Fibroblast of peridontal ligament (primary cell): ENCODE measurements at regions not wholly inside any gene's neighbourhood (a gene's known extent, or its start where the extent isn't known, plus 50 kb on each side); places are given as distances from the start of the nearest gene placed in this dataset.
"Not testable (repeated sequence)": the region's sequence is repeated elsewhere in the genome, so short reads cannot be mapped to it uniquely, and the experiment has no call there.

Experiments
- DNase-seq: peaks from one replicate; pipeline ENCODE4 v3.0.0-alpha.2; 2010; ENCODE audit errors: extremely low read depth

DNA sequence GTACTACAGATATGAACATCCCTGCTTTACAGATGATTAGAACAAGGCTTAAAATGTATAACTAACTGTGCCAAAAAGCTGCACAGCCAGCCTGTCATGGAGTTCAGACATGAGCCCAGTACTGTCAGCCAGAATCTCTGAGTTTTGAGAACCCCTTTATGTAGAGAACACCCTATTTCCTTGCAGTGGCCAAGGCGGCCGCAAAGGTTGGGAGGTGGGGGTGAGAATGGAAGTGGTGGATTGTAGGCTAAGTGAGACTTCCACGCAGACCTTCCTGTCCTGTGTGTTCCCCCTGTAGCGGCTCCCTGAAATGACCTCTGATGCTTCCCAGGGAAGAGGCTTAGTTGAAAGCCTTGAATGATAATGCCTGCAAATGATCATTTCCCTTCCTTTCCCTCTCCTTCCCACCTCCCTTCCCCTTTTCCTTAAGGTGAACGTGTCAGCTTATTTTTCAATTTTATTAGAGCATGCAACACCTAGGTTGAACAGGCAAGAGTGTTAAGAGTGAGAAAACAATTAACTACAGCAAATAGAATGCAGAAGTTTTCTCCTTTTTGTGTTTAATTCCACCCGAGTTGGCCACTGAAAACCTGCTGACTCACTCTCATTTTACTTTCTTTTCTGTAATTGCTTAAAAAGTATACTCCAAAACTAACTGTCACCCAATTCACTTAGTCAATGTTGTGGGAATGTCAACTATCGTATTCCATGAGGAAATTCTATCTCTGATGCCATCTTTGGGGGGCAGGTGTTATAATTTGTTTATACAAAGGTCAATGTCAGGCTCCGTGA is 167.0 kb upstream of the EDNRB start:
- peak; percentile 14 for DNase-seq

- DNase-seq, result no peak
These were observed 165.8 kb upstream of the EDNRB start for GRCh38 chr13:78084401-78084800.

GRCh38 chr13:78078168-78078567 is 159.5 kb upstream of the EDNRB start:
- no peak for DNase-seq

DNA sequence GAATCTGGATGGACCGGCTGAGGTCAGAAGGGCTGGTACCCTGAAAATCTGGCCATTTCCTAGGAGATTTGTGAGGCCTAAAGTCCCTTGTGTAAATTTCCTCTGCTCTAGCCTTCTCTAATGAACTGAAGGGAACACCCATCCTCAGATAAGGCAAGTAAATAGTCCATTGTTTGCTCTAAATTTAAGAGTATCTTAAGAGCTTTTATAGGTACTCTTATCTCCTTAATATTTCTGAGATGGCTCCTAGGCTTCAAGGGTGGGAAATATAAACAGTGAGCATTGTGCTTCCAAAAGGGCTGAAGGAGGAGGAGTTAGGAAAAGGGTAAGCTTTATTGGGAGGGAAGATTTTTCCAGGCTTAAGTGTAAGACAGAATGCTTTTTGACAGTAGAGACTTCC is 148.7 kb upstream of the EDNRB start:
- no peak for DNase-seq

- DNase-seq, result no peak
These were observed 146.5 kb upstream of the EDNRB start for GRCh38 chr13:78065141-78065540.

- no peak for DNase-seq
These were observed 143.2 kb upstream of the EDNRB start for GRCh38 chr13:78061806-78062205.

DNA sequence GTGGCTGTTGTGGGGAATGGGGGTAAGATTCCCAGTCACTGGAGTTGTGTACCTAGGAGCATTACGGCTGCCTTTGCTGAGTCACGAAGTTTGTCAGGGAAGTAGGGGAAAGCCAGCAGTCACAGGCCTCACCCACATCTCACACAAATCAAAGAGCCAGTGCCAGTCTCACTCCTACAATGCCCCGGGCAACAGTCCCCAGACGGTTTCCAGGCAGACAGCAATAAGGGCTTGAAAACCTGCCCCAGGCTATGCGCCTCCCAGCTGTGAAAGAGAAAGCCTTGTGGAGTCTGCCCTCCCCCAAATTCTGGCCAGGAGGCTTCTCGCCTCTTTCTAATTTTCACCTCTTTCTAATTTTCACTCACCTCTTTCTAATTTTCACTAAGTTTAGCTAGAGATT is 142.3 kb upstream of the EDNRB start:
- DNase-seq, result no peak

DNA sequence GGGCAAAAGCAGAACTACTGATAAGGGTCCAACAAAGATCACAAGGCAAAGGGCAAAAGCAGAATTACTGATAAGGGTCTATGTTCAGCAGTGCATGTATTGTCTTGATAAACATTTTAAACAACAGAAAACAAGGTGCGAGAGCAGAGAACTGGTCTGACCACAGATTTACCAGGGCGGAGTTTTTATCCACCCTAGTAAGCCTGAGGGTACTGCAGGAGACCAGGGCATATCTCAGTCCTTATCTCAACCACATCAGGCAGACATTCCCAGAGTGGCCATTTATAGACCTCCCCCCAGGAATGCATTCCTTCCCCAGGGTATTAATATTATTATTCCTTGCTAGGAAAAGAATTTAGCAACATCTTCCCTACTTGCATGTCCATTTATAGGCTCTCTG is 138.2 kb upstream of the EDNRB start:
- DNase-seq, result not testable (repeated sequence)

- no peak for DNase-seq
These were observed 135.5 kb upstream of the EDNRB start for GRCh38 chr13:78054157-78054556.

- DNase-seq, result no peak
These were observed 128.5 kb upstream of the EDNRB start for GRCh38 chr13:78047151-78047550.

GRCh38 chr13:78046331-78046730 is 127.7 kb upstream of the EDNRB start:
- DNase-seq, result no peak

DNA sequence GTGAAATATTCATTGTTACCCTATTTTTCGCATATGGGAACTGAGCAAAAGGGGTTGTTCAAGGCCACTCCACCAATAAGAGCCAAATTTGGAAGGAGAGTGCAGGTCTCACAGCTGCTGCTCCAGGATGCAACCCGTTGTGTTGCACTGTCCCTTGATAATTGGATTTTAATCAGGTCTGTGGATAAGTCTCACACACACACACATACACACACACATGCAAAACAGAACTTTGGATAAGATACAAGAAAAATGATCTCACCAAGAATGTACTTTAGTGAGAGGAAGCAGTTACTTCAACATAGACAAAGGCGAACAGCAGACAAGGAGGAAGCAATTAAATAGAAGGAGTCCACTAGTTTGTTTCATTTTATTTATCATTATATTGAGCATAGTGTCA is 127.3 kb upstream of the EDNRB start:
- no peak for DNase-seq

GRCh38 chr13:78041366-78041765 is 122.7 kb upstream of the EDNRB start:
- DNase-seq, result not testable (repeated sequence)

- no peak for DNase-seq
These were observed 121.7 kb upstream of the EDNRB start for GRCh38 chr13:78040205-78040830.

DNA sequence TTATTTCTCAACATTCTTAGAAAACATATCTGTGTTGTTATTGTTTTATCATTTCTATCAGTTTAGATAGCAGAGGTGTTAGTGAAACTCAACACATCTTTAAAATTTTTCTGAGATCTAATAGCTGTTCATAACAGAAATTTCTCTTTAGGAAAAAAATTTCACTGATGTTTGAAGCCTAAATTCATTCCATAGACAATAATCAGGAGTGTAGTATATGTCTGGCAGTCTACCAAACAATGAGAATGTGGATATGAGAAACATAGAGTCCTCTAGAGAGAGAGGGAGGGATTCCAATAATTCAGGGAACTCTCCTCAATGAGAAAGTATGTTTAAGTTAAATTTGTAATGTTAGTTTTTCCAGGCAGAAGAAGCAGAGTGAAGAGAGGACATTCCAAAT is 118.2 kb upstream of the EDNRB start:
- DNase-seq, result no peak

DNA sequence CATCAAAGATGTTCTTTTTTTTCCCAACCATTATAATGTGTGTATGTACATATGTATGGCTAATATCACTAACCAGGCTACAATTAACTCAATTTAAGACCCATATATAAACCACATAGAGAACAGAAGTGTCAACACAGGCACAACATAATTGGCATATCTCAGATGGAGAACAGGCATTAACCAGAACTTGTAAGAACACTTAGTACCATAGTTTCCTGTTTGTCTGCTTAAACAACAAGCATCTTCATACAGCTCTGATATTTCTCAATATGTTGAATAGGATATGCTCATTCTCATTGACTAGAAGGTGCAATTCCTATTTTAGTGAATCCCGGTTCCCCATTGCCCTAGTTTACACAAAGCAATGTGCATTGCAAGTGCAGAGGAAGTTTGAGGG is 116.9 kb upstream of the EDNRB start:
- DNase-seq, result no peak

- DNase-seq, result no peak
These were observed 114.9 kb upstream of the EDNRB start for GRCh38 chr13:78033509-78033908.

DNA sequence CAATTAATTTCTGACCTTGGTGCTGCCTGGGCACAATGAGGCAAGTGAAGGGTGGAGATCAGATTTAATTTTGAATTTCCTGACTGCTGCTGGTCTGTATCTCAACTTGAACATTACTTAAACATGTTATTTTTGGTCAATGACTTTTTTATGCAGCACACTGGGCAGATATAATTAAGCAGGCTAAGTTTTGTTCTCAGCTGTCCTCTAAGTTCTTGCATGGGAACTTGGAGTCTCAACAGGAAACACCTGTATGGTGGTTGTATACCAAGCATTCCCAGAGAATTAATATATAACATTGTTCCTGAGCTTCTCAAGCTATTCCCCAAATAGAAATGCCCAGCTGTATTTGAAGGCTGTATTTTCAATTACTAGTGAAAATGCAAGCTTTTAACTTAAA is 113.5 kb upstream of the EDNRB start:
- DNase-seq, result no peak

DNA sequence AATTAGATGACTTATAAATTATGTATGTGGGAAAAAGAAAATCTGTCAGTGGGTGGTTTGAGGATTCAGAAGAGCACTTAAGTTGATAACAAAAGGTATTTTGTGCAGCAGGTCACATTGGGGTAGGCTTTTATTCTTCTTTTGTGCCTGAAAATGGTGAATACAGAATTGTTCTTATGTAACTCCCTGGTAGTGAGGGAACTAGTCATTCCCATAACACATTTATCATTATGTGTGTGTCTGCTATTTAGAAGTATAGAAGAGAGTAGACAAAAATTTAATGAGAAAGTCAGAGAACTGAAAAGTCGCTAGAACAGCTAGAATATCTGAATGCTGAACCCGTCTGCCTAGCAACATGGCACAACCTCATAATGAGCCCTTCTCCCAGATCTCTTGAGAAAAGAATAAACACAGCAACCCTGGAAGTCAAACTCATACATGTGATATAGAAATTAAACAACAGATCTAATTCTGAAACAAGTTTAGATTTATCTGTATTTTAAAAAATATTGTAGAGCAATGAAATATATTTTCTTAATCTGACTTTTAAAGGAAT is 111.8 kb upstream of the EDNRB start:
- no peak for DNase-seq

DNA sequence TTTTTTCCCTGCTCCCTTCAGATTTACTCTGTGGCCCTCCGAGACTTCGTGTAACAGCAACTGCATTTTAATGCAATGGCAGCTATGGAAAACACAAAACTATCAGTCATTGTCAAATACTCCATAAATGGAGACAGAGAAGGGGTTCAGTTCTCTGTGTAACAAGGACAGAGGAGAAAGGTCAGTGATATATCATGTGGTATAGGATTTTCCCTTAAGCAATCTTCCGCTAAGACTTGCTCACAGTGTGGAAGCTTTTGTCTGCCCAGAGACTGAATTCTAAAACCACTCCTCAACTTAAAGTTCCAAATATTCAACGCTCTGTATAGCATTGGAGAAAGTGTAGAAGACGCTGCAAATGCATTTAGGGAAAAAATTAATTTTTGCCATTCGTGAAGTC is 111.3 kb upstream of the EDNRB start:
- no peak for DNase-seq

DNA sequence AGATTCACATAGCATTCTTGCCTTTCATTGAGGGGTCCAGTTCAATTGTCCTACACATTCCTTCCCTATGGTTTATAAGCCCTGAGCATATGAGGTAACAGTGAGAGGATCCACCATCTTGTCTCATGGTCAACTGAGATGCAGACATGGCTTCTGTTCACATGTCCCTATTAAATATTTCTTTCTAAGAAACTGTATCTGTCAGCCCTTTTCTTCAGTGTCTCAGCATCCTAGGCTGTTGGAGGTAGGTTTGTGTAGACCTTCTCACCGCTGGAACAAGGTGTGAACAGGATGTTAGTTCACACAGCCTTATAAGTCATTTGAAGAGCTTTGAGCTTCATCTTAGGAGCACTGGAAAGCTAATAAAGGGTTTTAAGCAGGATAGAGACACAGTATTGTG is 110.3 kb upstream of the EDNRB start:
- DNase-seq, result no peak

- peak; percentile 2 for DNase-seq
These were observed 106.4 kb upstream of the EDNRB start for GRCh38 chr13:78024996-78025395.

DNA sequence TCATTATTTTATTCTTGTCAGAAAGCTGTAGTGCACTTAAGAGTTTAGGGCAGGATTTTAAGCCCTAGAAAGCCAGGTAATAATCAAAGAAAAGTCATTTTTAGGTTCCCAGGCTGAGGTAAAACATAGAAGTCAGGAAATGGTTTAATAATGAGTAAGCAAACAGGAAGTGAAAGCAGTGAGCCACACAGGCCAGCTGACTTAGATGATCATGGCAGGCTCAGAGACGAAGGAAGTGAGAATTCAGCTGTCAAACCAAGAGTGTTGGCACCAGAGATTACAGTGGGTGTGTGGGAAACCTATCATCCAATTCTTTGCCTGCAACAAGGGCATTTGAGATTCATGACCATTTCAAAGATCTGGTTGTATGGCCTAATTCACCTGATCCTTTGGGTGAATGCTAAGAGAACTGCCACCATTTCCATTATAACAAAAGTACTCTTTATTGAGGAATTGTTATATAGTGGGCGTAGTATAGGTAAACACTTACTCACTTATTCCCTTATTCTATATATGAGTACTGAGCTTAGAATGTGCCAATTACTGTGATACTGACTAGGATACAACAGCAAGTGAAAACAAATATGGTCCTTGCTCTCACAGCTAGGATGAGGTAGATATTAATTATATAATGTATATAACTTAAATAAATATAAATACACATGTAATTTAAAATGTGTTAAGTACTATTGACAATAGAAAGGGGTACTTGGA is 103.7 kb upstream of the EDNRB start:
- DNase-seq, result peak; percentile 11
